HepG2 (cell line): ENCODE measurements at regions not wholly inside any gene's neighbourhood (a gene's known extent, or its start where the extent isn't known, plus 50 kb on each side); places are given as distances from the start of the nearest gene placed in this dataset.

ENCODE experiments used
- ATAC-seq: fragments of 200-7000 bp; cut with Tn5 transposase; 3 replicates; pipeline ENCODE4 v1.9.1; 2020; ENCODE audit warnings: mild to moderate bottlenecking, moderate library complexity
- BruUV-seq: library from RNA; stranded (reverse); fragments of 400-500 nt; replicated peaks from 2 replicates; lab custom pipeline; 2021; lab: Mats Ljungman, UMichigan
- CTCF ChIA-PET: fragments of 300-600 bp; formaldehyde crosslinking; extraction: SDS; loops from one replicate; lab custom pipeline; 2021; ENCODE audit warnings: low total read pairs, inconsistent platforms, low intra/inter-chr PET ratio; lab: Yijun Ruan, JAX
- POLR2A ChIA-PET: fragments of 350-600 bp; sonication (Branson Sonifier 250); formaldehyde crosslinking; loops from one replicate; lab custom pipeline; 2020; ENCODE audit warnings: antibody characterized with exemption, inconsistent platforms; lab: Yijun Ruan, JAX
- DNase-seq: peaks from one replicate; pipeline ENCODE4 v3.0.0-alpha.2; 2015; ENCODE audit warnings: low spot score
- FAIRE-seq: peaks from 3 replicates; lab custom pipeline; 2011; peaks lifted over from hg19 to GRCh38; lab: Jason Lieb, UNC
- H2AFZ ChIP-seq: one replicate; pipeline ENCODE4 v1.6.1; 2011; ENCODE audit warnings: low read length, inconsistent platforms
- H3K27ac ChIP-seq: fragments of 300-600 bp; 3 replicates; pipeline ENCODE4 v1.8.0; 2011; ENCODE audit warnings: mixed run types, mild to moderate bottlenecking, mixed read lengths, low read length, inconsistent platforms; ENCODE audit not compliant: insufficient read depth; ENCODE audit errors: extremely low read length
- H3K27me3 ChIP-seq, 2 experiments: fragments of 200-600 bp in 1 of 2; 2 replicates in 1 of 2; 3 replicates in 1 of 2; pipeline versions ENCODE4 v1.6.0 to v1.8.0; 2011; ENCODE audit warnings: low read length in 2 of 2, mild to moderate bottlenecking in 2 of 2, moderate library complexity in 2 of 2, inconsistent platforms in 1 of 2; ENCODE audit not compliant: insufficient read depth in 2 of 2, control insufficient read depth in 1 of 2
- H3K36me3 ChIP-seq, 2 experiments: fragments of 200-600 bp in 1 of 2; replicated peaks in 1 of 2; 2 replicates in 1 of 2; 3 replicates in 1 of 2; pipeline versions ENCODE4 v1.5.1 to v1.8.0; 2011; ENCODE audit warnings: low read length in 2 of 2, inconsistent platforms in 1 of 2; ENCODE audit not compliant: insufficient read depth in 2 of 2, control insufficient read depth in 1 of 2
- H3K4me1 ChIP-seq: 2 replicates; pipeline ENCODE4 v1.5.1; 2012; ENCODE audit warnings: low read length, inconsistent platforms; ENCODE audit not compliant: insufficient read depth
- H3K4me2 ChIP-seq: 2 replicates; pipeline ENCODE4 v1.6.0; 2011; ENCODE audit warnings: low read depth, low read length, inconsistent platforms
- H3K4me3 ChIP-seq, 3 experiments: fragments of 200-600 bp in 1 of 3; sonication (generic), shearing (Covaris generic) in 1 of 3; replicated peaks in 1 of 3; 2 replicates each; pipeline ENCODE4 v1.5.1; 2011 to 2016; ENCODE audit warnings: low read length in 3 of 3, inconsistent platforms in 2 of 3, low read depth in 2 of 3, mild to moderate bottlenecking in 2 of 3, control low read depth in 1 of 3, mixed read lengths in 1 of 3; ENCODE audit not compliant: insufficient read depth in 1 of 3
- H3K79me2 ChIP-seq: one replicate; pipeline ENCODE4 v1.6.1; 2011; ENCODE audit warnings: low read length, inconsistent platforms; ENCODE audit not compliant: insufficient read depth
- H3K9ac ChIP-seq: 2 replicates; pipeline ENCODE4 v1.6.0; 2011; ENCODE audit warnings: mild to moderate bottlenecking, low read depth, low read length, inconsistent platforms; ENCODE audit not compliant: insufficient read depth
- H3K9me3 ChIP-seq: 2 replicates; pipeline ENCODE4 v1.5.1; 2012; ENCODE audit warnings: mild to moderate bottlenecking, low read length
- H4K20me1 ChIP-seq: 2 replicates; pipeline ENCODE4 v1.6.0; 2011; ENCODE audit warnings: inconsistent platforms, mild to moderate bottlenecking, low read length, moderate library complexity; ENCODE audit not compliant: insufficient read depth
- ATF6 ChIP-seq: sonication (generic); formaldehyde crosslinking; conservative IDR thresholded peaks from 2 replicates; pipeline ENCODE4 v1.4.0; 2020; ENCODE audit warnings: missing genetic modification reagents
- HNF4G ChIP-seq, 2 experiments: sonication (generic) in 1 of 2; formaldehyde crosslinking in 1 of 2; IDR thresholded peaks; 2 replicates each; pipeline versions ENCODE4 v1.4.0 to v1.6.1; 2011 to 2020; ENCODE audit warnings: borderline replicate concordance in 2 of 2, low read depth in 2 of 2, mild to moderate bottlenecking in 2 of 2, low read length in 1 of 2, missing genetic modification reagents in 1 of 2, moderate library complexity in 1 of 2
- HNRNPLL ChIP-seq: fragments of 200-400 bp; formaldehyde crosslinking; IDR thresholded peaks from 2 replicates; pipeline ENCODE4 v1.6.1; 2017; ENCODE audit warnings: mild to moderate bottlenecking, low read depth, low read length; ENCODE audit not compliant: poor library complexity, severe bottlenecking
- KDM3A ChIP-seq: IDR thresholded peaks from 2 replicates; pipeline ENCODE4 v1.6.1; 2018; ENCODE audit warnings: low read depth, missing compliant biosample characterization
- ZNF281 ChIP-seq: sonication (generic); formaldehyde crosslinking; IDR thresholded peaks from 2 replicates; pipeline ENCODE4 v1.4.0; 2020; ENCODE audit warnings: missing genetic modification reagents, borderline replicate concordance
- ZNF552 ChIP-seq: sonication (generic); formaldehyde crosslinking; IDR thresholded peaks from 2 replicates; pipeline ENCODE4 v1.9.0; 2022; ENCODE audit warnings: missing genetic modification reagents, mild to moderate bottlenecking, borderline replicate concordance
- WGBS: methylation state at CpG from one replicate; pipeline ENCODE4 v1.1.6; 2017; ENCODE audit warnings: low lambda C conversion rate; 5-methylcytosine and 5-hydroxymethylcytosine counted together
- in situ Hi-C: cut with HindIII; loops from 2 replicates; pipeline ENCODE4 v1.10.0; 2017; ENCODE audit warnings: low pct_unique_long_range_greater_than_20kb; ENCODE audit not compliant: extremely low pct_ligation_motif_present
- intact Hi-C: fragments of 100-400 bp; cut with micrococcal nuclease; formaldehyde crosslinking; loops from one replicate; pipeline ENCODE4 v1.10.0; 2022; ENCODE audit not compliant: unreplicated experiment

GRCh38 chr4:84324303-84325245 is 174.5 kb downstream of the NKX6-1 start:
- no peak overlapping the region for H3K9ac ChIP-seq
- H3K36me3 ChIP-seq = no peaks in the 10 kb centered on the region
- ChIA-PET CTCF (no interaction called here), POLR2A (no interaction called here)
- no peaks in the 10 kb centered on the region for H4K20me1 ChIP-seq
- DNase-seq (no peak), FAIRE-seq (no peak), ATAC-seq (no peak)
- H2AFZ ChIP-seq = no peak overlapping the region
- WGBS = 4% methylated on average over 16 of the region's 16 CpGs
- H3K4me1 ChIP-seq = no peaks in the 10 kb centered on the region
- H3K27ac ChIP-seq = no peak overlapping the region
- no peaks in the 10 kb centered on the region for H3K27me3 ChIP-seq
- BruUV-seq = no TSS peak
- intact Hi-C loops (no loop called here), in situ Hi-C loops (no loop called here)
- H3K4me3 ChIP-seq = no peak overlapping the region
- no peaks in the 10 kb centered on the region for H3K9me3 ChIP-seq
- no peak for TF ChIP-seq ZNF552 (CRISPR knock-in tag)
- no peak for TF ChIP-seq KDM3A (CRISPR knock-in tag)
- TF ChIP-seq ATF6 (CRISPR knock-in tag) = no peak
- no peak for TF ChIP-seq HNF4G (IDR thresholded peaks at IDR 0.05; ENCODE audit: borderline replicate concordance, low read depth, low read length)
- TF ChIP-seq HNF4G (CRISPR knock-in tag; IDR thresholded peaks at IDR 0.05; ENCODE audit: borderline replicate concordance, low read depth) = no peak
- no peak for TF ChIP-seq ZNF281 (CRISPR knock-in tag)
- no peak for TF ChIP-seq HNRNPLL
- H3K79me2 ChIP-seq = no peaks in the 10 kb centered on the region
- no peak overlapping the region for H3K4me2 ChIP-seq
